ENCODE measurements at regions not wholly inside any gene's neighbourhood (a gene's known extent, or its start where the extent isn't known, plus 50 kb on each side); places are given as distances from the start of the nearest gene placed in this dataset.

- DNase-seq = no peak
These were observed 728.8 kb upstream of the DDX18 start for GRCh38 chr2:117085737-117086136.

- no peak for DNase-seq
These were observed 728.1 kb upstream of the DDX18 start for GRCh38 chr2:117086174-117086942.

GRCh38 chr2:117086943-117087250, 727.6 kb upstream of the DDX18 start:
- no peak for DNase-seq

GRCh38 chr2:117087535-117088291, 726.8 kb upstream of the DDX18 start:
- no peak for DNase-seq

- no peak for DNase-seq
These were observed 723.3 kb upstream of the DDX18 start for GRCh38 chr2:117091041-117091837.

- DNase-seq = no peak
These were observed 712.9 kb upstream of the DDX18 start for GRCh38 chr2:117101613-117102012.

- DNase-seq = no peak
These were observed 705.7 kb upstream of the DDX18 start for GRCh38 chr2:117108741-117109267.

- no peak for DNase-seq
These were observed 695.5 kb upstream of the DDX18 start for GRCh38 chr2:117118994-117119393.

GRCh38 chr2:117123362-117123761, 691.1 kb upstream of the DDX18 start:
- no peak for DNase-seq

- DNase-seq = no peak
These were observed 687.8 kb upstream of the DDX18 start for GRCh38 chr2:117126656-117127055.

GRCh38 chr2:117127680-117128079, 686.8 kb upstream of the DDX18 start:
- no peak for DNase-seq

GRCh38 chr2:117128461-117128860, 686.0 kb upstream of the DDX18 start:
- no peak for DNase-seq

- no peak for DNase-seq
These were observed 677.1 kb upstream of the DDX18 start for GRCh38 chr2:117137371-117137770.

GRCh38 chr2:117169036-117169765, 645.3 kb upstream of the DDX18 start:
- DNase-seq = no peak

GRCh38 chr2:117170897-117171296, 643.6 kb upstream of the DDX18 start:
- no peak for DNase-seq

GRCh38 chr2:117179405-117179804, 635.1 kb upstream of the DDX18 start:
- DNase-seq = no peak

- DNase-seq = peak; percentile 94 to 96
These were observed 623.5 kb upstream of the DDX18 start for GRCh38 chr2:117190856-117191559.

- DNase-seq = no peak
These were observed 619.1 kb upstream of the DDX18 start for GRCh38 chr2:117195381-117195780.

GRCh38 chr2:117199511-117199910, 615.0 kb upstream of the DDX18 start:
- peak in 1 of 2 experiments; percentile 21 for DNase-seq

GRCh38 chr2:117212562-117212961, 601.9 kb upstream of the DDX18 start:
- DNase-seq = peak in 1 of 2 experiments; percentile 14

- no peak for DNase-seq
These were observed 597.3 kb upstream of the DDX18 start for GRCh38 chr2:117217145-117217544.

GRCh38 chr2:117222809-117223208, 591.7 kb upstream of the DDX18 start:
- DNase-seq = no peak

All from NCI-H526 (cell line).